ENCODE measurements at regions not wholly inside any gene's neighbourhood (a gene's known extent, or its start where the extent isn't known, plus 50 kb on each side); places are given as distances from the start of the nearest gene placed in this dataset.

DNA sequence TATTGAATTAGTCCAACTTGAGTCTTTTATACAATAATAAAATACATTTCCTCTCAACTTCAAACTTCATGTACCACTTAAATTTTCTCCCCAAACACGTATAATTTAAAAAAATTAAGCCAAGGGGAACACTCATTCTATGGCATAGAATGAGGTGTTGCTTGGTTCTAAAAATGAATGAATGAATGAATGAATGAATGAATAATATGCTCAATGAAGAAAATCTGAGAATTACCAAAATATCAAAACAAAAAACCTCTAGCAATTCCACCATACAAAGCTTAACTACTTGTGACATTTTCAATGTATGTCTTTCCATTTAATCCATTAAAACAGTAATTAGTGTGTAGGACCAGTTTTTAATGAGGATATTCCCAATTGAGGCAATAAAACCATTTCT lies 62.7 kb upstream of the PLAC8 start:
- DNase-seq: no peak
- intact Hi-C loops (cut with DNase I; ENCODE audit: low total_unique reads): no loop called here
- Histone ChIP-seq H3K27ac (no peak overlapping the region), H3K9me3 (no peaks in the 10 kb centered on the region), H3K27me3 (no peaks in the 10 kb centered on the region), H3K36me3 (no peaks in the 10 kb centered on the region), H3K4me1 (no peaks in the 10 kb centered on the region), H3K4me3 (no peak overlapping the region)
- TF ChIP-seq, protein P1, sequence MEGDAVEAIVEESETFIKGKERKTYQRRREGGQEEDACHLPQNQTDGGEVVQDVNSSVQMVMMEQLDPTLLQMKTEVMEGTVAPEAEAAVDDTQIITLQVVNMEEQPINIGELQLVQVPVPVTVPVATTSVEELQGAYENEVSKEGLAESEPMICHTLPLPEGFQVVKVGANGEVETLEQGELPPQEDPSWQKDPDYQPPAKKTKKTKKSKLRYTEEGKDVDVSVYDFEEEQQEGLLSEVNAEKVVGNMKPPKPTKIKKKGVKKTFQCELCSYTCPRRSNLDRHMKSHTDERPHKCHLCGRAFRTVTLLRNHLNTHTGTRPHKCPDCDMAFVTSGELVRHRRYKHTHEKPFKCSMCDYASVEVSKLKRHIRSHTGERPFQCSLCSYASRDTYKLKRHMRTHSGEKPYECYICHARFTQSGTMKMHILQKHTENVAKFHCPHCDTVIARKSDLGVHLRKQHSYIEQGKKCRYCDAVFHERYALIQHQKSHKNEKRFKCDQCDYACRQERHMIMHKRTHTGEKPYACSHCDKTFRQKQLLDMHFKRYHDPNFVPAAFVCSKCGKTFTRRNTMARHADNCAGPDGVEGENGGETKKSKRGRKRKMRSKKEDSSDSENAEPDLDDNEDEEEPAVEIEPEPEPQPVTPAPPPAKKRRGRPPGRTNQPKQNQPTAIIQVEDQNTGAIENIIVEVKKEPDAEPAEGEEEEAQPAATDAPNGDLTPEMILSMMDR (IDR thresholded peaks at IDR 0.05): no peak

DNA sequence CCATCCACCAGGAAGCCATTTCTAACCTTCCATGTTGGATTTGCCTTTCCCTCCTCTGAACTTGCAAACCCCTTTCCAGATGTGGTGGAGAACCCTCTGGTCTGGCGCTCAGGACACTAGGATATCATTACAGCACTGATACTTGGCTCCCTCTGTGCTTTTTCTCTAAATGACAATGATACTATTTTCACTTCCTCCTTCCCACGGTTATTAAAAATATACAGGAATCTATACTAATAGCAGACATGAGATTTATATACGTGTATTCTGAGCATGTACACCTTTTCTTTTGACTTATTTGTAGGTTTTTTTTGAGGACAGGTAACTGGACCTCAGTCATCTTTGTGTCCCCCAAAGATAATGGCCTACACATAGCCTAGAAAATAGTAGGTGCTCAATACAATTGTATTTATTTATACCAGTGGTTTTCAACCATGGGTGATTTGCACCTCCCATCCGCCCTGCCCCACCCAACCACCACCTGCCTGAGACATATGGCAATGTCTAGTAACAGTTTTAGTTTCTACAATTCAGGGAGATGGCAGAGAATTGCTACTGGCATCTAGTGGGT lies 60.4 kb upstream of the PLAC8 start:
- intact Hi-C loops (cut with DNase I; ENCODE audit: low total_unique reads): no loop called here
- Histone ChIP-seq H3K27me3 (no peaks in the 10 kb centered on the region), H3K36me3 (no peaks in the 10 kb centered on the region), H3K4me1 (no peaks in the 10 kb centered on the region), H3K4me3 (no peak overlapping the region), H3K27ac (no peak overlapping the region), H3K9me3 (no peaks in the 10 kb centered on the region)
- DNase-seq: no peak
- TF ChIP-seq, protein P1 (IDR thresholded peaks at IDR 0.05): no peak

DNA sequence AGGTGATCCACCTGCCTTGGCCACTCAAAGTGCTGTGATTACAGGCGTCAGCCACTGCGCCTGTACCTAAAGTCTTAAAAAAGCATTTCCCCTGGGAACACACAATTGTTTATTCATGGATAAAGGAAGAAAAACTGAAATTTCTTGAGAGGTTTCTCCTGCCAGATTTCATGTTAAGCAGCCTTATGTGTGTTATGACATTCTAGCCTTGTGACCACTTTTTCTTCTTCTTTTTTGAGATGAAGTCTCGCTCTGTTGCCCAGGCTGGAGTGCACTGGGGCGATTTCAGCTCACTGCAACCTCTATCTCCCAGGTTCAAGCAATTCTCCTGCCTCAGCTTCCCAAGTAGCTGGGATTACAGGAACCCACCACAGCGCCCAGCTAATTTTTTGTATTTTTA lies 57.8 kb upstream of the PLAC8 start:
- Histone ChIP-seq H3K4me3 (no peak overlapping the region), H3K27me3 (no peaks in the 10 kb centered on the region), H3K36me3 (no peaks in the 10 kb centered on the region), H3K4me1 (no peaks in the 10 kb centered on the region), H3K27ac (no peak overlapping the region), H3K9me3 (no peaks in the 10 kb centered on the region)
- no peak for DNase-seq
- intact Hi-C loops (cut with DNase I; ENCODE audit: low total_unique reads): no loop called here
- TF ChIP-seq, protein P1 (IDR thresholded peaks at IDR 0.05): no peak

DNA sequence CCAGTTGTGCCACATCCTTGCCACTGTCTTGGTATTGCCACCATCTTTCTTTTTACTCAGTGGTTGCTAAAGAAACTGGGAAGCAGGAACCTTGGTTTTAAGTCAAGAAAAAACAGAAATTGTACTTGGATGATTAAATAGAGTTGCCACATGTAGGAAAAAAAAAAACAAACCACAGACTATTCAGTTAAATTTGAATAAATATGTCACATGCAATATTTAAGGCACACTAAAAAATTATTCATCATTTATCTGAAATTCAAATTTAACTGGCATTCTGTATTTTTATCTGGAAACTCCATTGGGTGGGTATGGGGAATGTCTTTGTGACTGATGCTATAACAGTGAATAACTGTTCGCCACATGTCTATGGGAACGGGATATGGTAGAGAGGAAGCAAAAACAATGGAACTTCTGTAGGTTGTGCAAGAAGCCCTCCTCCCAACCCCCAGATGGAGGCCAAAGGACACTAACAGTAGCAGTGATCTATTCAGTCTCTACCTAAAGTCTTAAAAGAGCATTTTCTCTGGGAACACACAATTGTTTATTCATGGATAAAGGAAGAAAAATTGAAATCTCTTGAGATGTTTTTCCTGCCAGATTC lies 57.0 kb upstream of the PLAC8 start:
- H3K27me3 ChIP-seq: no peaks in the 10 kb centered on the region
- H3K4me3 ChIP-seq: no peak overlapping the region
- H3K9me3 ChIP-seq: no peaks in the 10 kb centered on the region
- DNase-seq: no peak
- no peaks in the 10 kb centered on the region for H3K36me3 ChIP-seq
- H3K27ac ChIP-seq: no peak overlapping the region
- H3K4me1 ChIP-seq: no peaks in the 10 kb centered on the region
- intact Hi-C loops (cut with DNase I; ENCODE audit: low total_unique reads): no loop called here
- TF ChIP-seq, protein P1 (IDR thresholded peaks at IDR 0.05): no peak

DNA sequence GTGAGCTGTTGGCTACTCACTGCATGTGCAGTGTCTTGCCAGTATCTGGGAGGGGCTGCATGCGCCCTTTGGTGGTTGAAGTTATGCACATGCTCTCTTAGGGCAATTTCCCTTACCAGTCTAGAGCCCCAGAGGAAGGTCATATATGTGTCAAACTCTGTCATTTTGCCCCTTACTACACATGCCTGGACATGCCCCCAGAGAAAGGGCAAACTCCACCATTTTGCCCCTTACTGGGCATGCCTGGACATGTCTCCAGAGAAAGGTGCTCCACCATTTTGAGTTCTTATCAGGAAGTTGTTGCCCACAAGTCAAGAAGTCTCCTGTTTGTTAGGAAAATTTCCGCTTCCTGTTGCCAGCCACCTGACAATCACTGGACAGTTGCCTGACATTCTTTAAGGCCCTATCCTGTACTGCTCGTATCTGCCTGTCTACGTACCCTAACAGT lies 56.4 kb upstream of the PLAC8 start:
- H3K27ac ChIP-seq: no peak overlapping the region

More for the DNA sequence above, 56.4 kb upstream of the PLAC8 start:
- Histone ChIP-seq H3K4me3 (no peak overlapping the region), H3K4me1 (no peaks in the 10 kb centered on the region), H3K36me3 (no peaks in the 10 kb centered on the region), H3K27me3 (no peaks in the 10 kb centered on the region), H3K9me3 (no peaks in the 10 kb centered on the region)
- TF ChIP-seq, protein P1 (IDR thresholded peaks at IDR 0.05): no peak
- intact Hi-C loops (cut with DNase I; ENCODE audit: low total_unique reads): no loop called here
- no peak for DNase-seq
